ENCODE measurements at regions not wholly inside any gene's neighbourhood (a gene's known extent, or its start where the extent isn't known, plus 50 kb on each side); places are given as distances from the start of the nearest gene placed in this dataset.

- Histone ChIP-seq H3K4me2 (ENCODE audit: low read length) (no peak overlapping the region), H3K79me2 (ENCODE audit: insufficient read depth, low read length) (no peaks in the 10 kb centered on the region), H3K36me3 (ENCODE audit: insufficient read depth, low read length) (no peaks in the 10 kb centered on the region), H3K27ac (ENCODE audit: low read depth, low read length, poor library complexity, severe bottlenecking) (no peak overlapping the region), H3K4me3 (ENCODE audit: low read depth, low read length, poor library complexity, severe bottlenecking) (no peak overlapping the region), H2AFZ (ENCODE audit: low read length) (no peak overlapping the region), H3K9ac (ENCODE audit: low read length) (no peak overlapping the region), H3K4me1 (ENCODE audit: insufficient read depth, low read length, severe bottlenecking) (no peaks in the 10 kb centered on the region), H3K9me2 (ENCODE audit: low read depth, low read length) (no peaks in the 10 kb centered on the region), H3F3A (ENCODE audit: insufficient read depth, low read length) (no peaks in the 10 kb centered on the region), H4K20me1 (ENCODE audit: insufficient read depth, low read length) (no peaks in the 10 kb centered on the region), H3K9me3 (ENCODE audit: low read length) (0 out of 2 replicates have a peak, but pooled peaks cover 3% of the 10 kb centered on the region), H3K27me3 (ENCODE audit: insufficient read depth, low read length) (no peaks in the 10 kb centered on the region)
- no peak for TF ChIP-seq EZH2 (IDR thresholded peaks at IDR 0.05; ENCODE audit: borderline replicate concordance, low read length)
- TF ChIP-seq, protein P1, sequence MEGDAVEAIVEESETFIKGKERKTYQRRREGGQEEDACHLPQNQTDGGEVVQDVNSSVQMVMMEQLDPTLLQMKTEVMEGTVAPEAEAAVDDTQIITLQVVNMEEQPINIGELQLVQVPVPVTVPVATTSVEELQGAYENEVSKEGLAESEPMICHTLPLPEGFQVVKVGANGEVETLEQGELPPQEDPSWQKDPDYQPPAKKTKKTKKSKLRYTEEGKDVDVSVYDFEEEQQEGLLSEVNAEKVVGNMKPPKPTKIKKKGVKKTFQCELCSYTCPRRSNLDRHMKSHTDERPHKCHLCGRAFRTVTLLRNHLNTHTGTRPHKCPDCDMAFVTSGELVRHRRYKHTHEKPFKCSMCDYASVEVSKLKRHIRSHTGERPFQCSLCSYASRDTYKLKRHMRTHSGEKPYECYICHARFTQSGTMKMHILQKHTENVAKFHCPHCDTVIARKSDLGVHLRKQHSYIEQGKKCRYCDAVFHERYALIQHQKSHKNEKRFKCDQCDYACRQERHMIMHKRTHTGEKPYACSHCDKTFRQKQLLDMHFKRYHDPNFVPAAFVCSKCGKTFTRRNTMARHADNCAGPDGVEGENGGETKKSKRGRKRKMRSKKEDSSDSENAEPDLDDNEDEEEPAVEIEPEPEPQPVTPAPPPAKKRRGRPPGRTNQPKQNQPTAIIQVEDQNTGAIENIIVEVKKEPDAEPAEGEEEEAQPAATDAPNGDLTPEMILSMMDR (IDR thresholded peaks at IDR 0.05; ENCODE audit: low read length): no peak
Observed at GRCh38 chr10:83580373-83581012, 558.8 kb upstream of the GHITM start.

GRCh38 chr10:83582407-83583095 lies 556.8 kb upstream of the GHITM start:
- Histone ChIP-seq H3K9me3 (ENCODE audit: low read length) (no peaks in the 10 kb centered on the region), H3K9ac (ENCODE audit: low read length) (no peak overlapping the region), H3K4me2 (ENCODE audit: low read length) (no peak overlapping the region), H4K20me1 (ENCODE audit: insufficient read depth, low read length) (no peaks in the 10 kb centered on the region), H3K36me3 (ENCODE audit: insufficient read depth, low read length) (no peaks in the 10 kb centered on the region), H3F3A (ENCODE audit: insufficient read depth, low read length) (no peaks in the 10 kb centered on the region), H3K79me2 (ENCODE audit: insufficient read depth, low read length) (no peaks in the 10 kb centered on the region), H3K9me2 (ENCODE audit: low read depth, low read length) (no peaks in the 10 kb centered on the region), H3K4me1 (ENCODE audit: insufficient read depth, low read length, severe bottlenecking) (no peaks in the 10 kb centered on the region), H3K27ac (ENCODE audit: low read depth, low read length, poor library complexity, severe bottlenecking) (no peak overlapping the region), H3K27me3 (ENCODE audit: insufficient read depth, low read length) (no peaks in the 10 kb centered on the region), H2AFZ (ENCODE audit: low read length) (no peak overlapping the region), H3K4me3 (ENCODE audit: low read depth, low read length, poor library complexity, severe bottlenecking) (no peak overlapping the region)
- TF ChIP-seq EZH2 (IDR thresholded peaks at IDR 0.05; ENCODE audit: borderline replicate concordance, low read length): no peak
- TF ChIP-seq, protein P1 (IDR thresholded peaks at IDR 0.05; ENCODE audit: low read length): no peak

- no peaks in the 10 kb centered on the region for H3F3A ChIP-seq (ENCODE audit: insufficient read depth, low read length)
- H3K27ac ChIP-seq (ENCODE audit: low read depth, low read length, poor library complexity, severe bottlenecking): no peak overlapping the region
- no peak overlapping the region for H3K4me3 ChIP-seq (ENCODE audit: low read depth, low read length, poor library complexity, severe bottlenecking)
- no peaks in the 10 kb centered on the region for H3K9me3 ChIP-seq (ENCODE audit: low read length)
- H3K9me2 ChIP-seq (ENCODE audit: low read depth, low read length): no peaks in the 10 kb centered on the region
- TF ChIP-seq, protein P1 (IDR thresholded peaks at IDR 0.05; ENCODE audit: low read length): no peak
- no peak for TF ChIP-seq EZH2 (IDR thresholded peaks at IDR 0.05; ENCODE audit: borderline replicate concordance, low read length)
- H3K4me2 ChIP-seq (ENCODE audit: low read length): no peak overlapping the region
- no peaks in the 10 kb centered on the region for H3K79me2 ChIP-seq (ENCODE audit: insufficient read depth, low read length)
- no peak overlapping the region for H2AFZ ChIP-seq (ENCODE audit: low read length)
- H3K9ac ChIP-seq (ENCODE audit: low read length): no peak overlapping the region
- no peaks in the 10 kb centered on the region for H4K20me1 ChIP-seq (ENCODE audit: insufficient read depth, low read length)
- no peaks in the 10 kb centered on the region for H3K4me1 ChIP-seq (ENCODE audit: insufficient read depth, low read length, severe bottlenecking)
- H3K36me3 ChIP-seq (ENCODE audit: insufficient read depth, low read length): no peaks in the 10 kb centered on the region
- H3K27me3 ChIP-seq (ENCODE audit: insufficient read depth, low read length): no peaks in the 10 kb centered on the region
Observed at GRCh38 chr10:83585686-83586085, 553.6 kb upstream of the GHITM start.

Data from OCI-LY1 (cell line).